A673 (cell line): ENCODE measurements at regions not wholly inside any gene's neighbourhood (a gene's known extent, or its start where the extent isn't known, plus 50 kb on each side); places are given as distances from the start of the nearest gene placed in this dataset.

ENCODE experiments used
- BruUV-seq: library from RNA; stranded (reverse); fragments of 400-500 nt; replicated peaks from 2 replicates; lab custom pipeline; 2021; lab: Mats Ljungman, UMichigan
- CTCF ChIA-PET: fragments of 300-600 bp; sonication (Branson Sonifier 250); formaldehyde crosslinking; loops from one replicate; lab custom pipeline; 2022; ENCODE audit warnings: antibody characterized with exemption; lab: Charles Lee
- POLR2A ChIA-PET: fragments of 300-600 bp; sonication (Branson Sonifier 250); formaldehyde crosslinking; loops from one replicate; lab custom pipeline; 2022; ENCODE audit warnings: antibody characterized with exemption; ENCODE audit not compliant: low non-redundant PET; lab: Charles Lee
- DNase-seq: peaks from one replicate; pipeline ENCODE4 v3.0.0-alpha.2; 2015; ENCODE audit warnings: low spot score
- H3K27ac ChIP-seq: fragments of 200-600 bp; sonication (generic); 2 replicates; pipeline ENCODE4 v1.5.1; 2016; ENCODE audit warnings: mixed run types, low read depth, mild to moderate bottlenecking, mixed read lengths, antibody characterized with exemption, low read length; ENCODE audit not compliant: poor library complexity, severe bottlenecking
- H3K27me3 ChIP-seq: fragments of 200-600 bp; sonication (generic); replicated peaks from 2 replicates; pipeline ENCODE4 v1.6.1; 2017; ENCODE audit warnings: mixed run types, low read depth, mild to moderate bottlenecking, mixed read lengths, antibody characterized with exemption, low read length; ENCODE audit not compliant: insufficient read depth, poor library complexity
- H3K36me3 ChIP-seq: fragments of 200-600 bp; sonication (generic); 2 replicates; pipeline ENCODE4 v1.6.1; 2016; ENCODE audit warnings: mixed run types, mild to moderate bottlenecking, mixed read lengths, antibody characterized with exemption, low read length; ENCODE audit not compliant: insufficient read depth, poor library complexity, severe bottlenecking
- H3K4me1 ChIP-seq: fragments of 200-600 bp; sonication (generic); 2 replicates; pipeline ENCODE4 v1.6.1; 2017; ENCODE audit warnings: mixed run types, mild to moderate bottlenecking, mixed read lengths, antibody characterized with exemption, low read length; ENCODE audit not compliant: insufficient read depth, poor library complexity, severe bottlenecking
- H3K4me3 ChIP-seq: fragments of 200-600 bp; sonication (generic); 2 replicates; pipeline ENCODE4 v1.5.1; 2016; ENCODE audit warnings: low read depth, mixed run types, mild to moderate bottlenecking, mixed read lengths, low read length; ENCODE audit not compliant: poor library complexity, severe bottlenecking
- H3K9me3 ChIP-seq: fragments of 200-600 bp; sonication (generic); 2 replicates; pipeline ENCODE4 v1.6.1; 2016; ENCODE audit warnings: mixed run types, low read depth, mild to moderate bottlenecking, mixed read lengths, antibody characterized with exemption, low read length; ENCODE audit not compliant: poor library complexity, severe bottlenecking
- CTCF ChIP-seq: fragments of 300-800, 200-600 bp; sonication (generic); conservative IDR thresholded peaks from 2 replicates; pipeline ENCODE4 v1.5.1; 2017; ENCODE audit warnings: low read depth, mild to moderate bottlenecking, antibody characterized with exemption, low read length, moderate library complexity, mixed read lengths
- EZH2 ChIP-seq: fragments of 200-600 bp; sonication (generic); IDR thresholded peaks from 2 replicates; pipeline ENCODE4 v1.6.1; 2017; ENCODE audit warnings: borderline replicate concordance, low read depth, mild to moderate bottlenecking, mixed read lengths, antibody characterized with exemption, low read length; ENCODE audit not compliant: poor library complexity, severe bottlenecking
- intact Hi-C: fragments of 100-400 bp; cut with micrococcal nuclease; formaldehyde crosslinking; loops from one replicate; pipeline ENCODE4 v1.10.0; 2022; ENCODE audit not compliant: unreplicated experiment

GRCh38 chr7:113268757-113269156 is 150.4 kb upstream of the SMIM30 start:
- Histone ChIP-seq H3K27me3 (no peaks in the 10 kb centered on the region), H3K4me1 (no peaks in the 10 kb centered on the region), H3K27ac (no peak overlapping the region), H3K36me3 (no peaks in the 10 kb centered on the region), H3K4me3 (no peak overlapping the region), H3K9me3 (no peaks in the 10 kb centered on the region)
- ChIA-PET POLR2A (no interaction called here), CTCF (no interaction called here)
- intact Hi-C loops = no loop called here
- no peak for DNase-seq
- no peak for TF ChIP-seq EZH2
- TF ChIP-seq CTCF = no peak
- no TSS peak for BruUV-seq

- no peaks in the 10 kb centered on the region for H3K27me3 ChIP-seq
- no peak for DNase-seq
- ChIA-PET CTCF (no interaction called here), POLR2A (no interaction called here)
- H3K9me3 ChIP-seq = no peaks in the 10 kb centered on the region
- no peak overlapping the region for H3K27ac ChIP-seq
- intact Hi-C loops = no loop called here
- no TSS peak for BruUV-seq
- no peak overlapping the region for H3K4me3 ChIP-seq
- no peaks in the 10 kb centered on the region for H3K4me1 ChIP-seq
- no peaks in the 10 kb centered on the region for H3K36me3 ChIP-seq
- TF ChIP-seq CTCF (no peak), EZH2 (no peak)
Measured at GRCh38 chr7:113267885-113268284, 149.5 kb upstream of the SMIM30 start.

- H3K27ac ChIP-seq = no peak overlapping the region
- BruUV-seq = no TSS peak
- CTCF ChIA-PET = no interaction called here
- no peaks in the 10 kb centered on the region for H3K9me3 ChIP-seq
- H3K36me3 ChIP-seq = no peaks in the 10 kb centered on the region
- TF ChIP-seq EZH2 (no peak), CTCF (no peak)
- no peak for DNase-seq
- no peaks in the 10 kb centered on the region for H3K27me3 ChIP-seq
- H3K4me1 ChIP-seq = no peaks in the 10 kb centered on the region
- intact Hi-C loops = no loop called here
- no peak overlapping the region for H3K4me3 ChIP-seq
- POLR2A ChIA-PET = no interaction called here
Measured at GRCh38 chr7:113267271-113267670, 148.9 kb upstream of the SMIM30 start.
